ENCODE measurements at regions not wholly inside any gene's neighbourhood (a gene's known extent, or its start where the extent isn't known, plus 50 kb on each side); places are given as distances from the start of the nearest gene placed in this dataset.

DNA sequence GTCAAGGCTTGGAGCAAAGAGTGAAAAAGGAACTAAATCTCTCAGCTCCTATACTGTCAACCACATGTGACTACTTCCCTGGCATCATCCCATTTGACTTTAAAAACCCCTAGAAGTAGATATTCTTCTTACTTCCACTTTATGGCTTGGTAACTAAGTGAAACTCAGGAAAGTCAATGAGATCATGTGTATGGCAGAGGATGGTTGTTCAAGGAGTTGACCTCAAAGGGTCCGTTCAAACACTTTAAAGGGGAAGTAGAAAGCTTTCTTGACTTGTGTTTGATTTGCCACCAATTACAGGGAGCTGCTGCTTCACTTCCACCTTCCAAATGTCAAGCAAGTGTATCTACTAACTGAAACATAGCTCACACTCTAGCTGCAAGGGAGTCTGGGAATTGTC, 187.2 kb downstream of the RAB28 start:
- no peak overlapping the region for H3K4me3 ChIP-seq (ENCODE audit: control insufficient read depth in 2 of 3, extremely low read depth in 1 of 3, insufficient read depth in 2 of 3, low read depth in 1 of 3, low read length in 3 of 3)
- no peak overlapping the region for H3K4me2 ChIP-seq (ENCODE audit: control insufficient read depth, extremely low read depth, insufficient read depth, low read depth, low read length)
- no peak overlapping the region for H3K9ac ChIP-seq (ENCODE audit: control insufficient read depth, extremely low read depth, insufficient read depth, low read length)
- H3K36me3 ChIP-seq (ENCODE audit: control insufficient read depth in 2 of 2, extremely low read depth in 1 of 2, insufficient read depth in 2 of 2, low read length in 2 of 2), result no peaks in the 10 kb centered on the region
- dilution Hi-C loops (cut with MboI; ENCODE audit: extremely low pct_ligation_motif_present, low sequenced_read_pairs), result no loop called here
- H2AFZ ChIP-seq (ENCODE audit: control insufficient read depth, low read length), result no peak overlapping the region
- no peak for FAIRE-seq
- H3K9me3 ChIP-seq (ENCODE audit: control insufficient read depth, low read depth, low read length), result no peaks in the 10 kb centered on the region
- DNase-seq (ENCODE audit: low read depth, low spot score), result no peak
- H3K4me1 ChIP-seq (ENCODE audit: control insufficient read depth, extremely low read depth, insufficient read depth, low read length), result no peaks in the 10 kb centered on the region
- H3K79me2 ChIP-seq (ENCODE audit: control insufficient read depth, insufficient read depth, low read length), result no peaks in the 10 kb centered on the region
- no peak for TF ChIP-seq EZH2 (IDR thresholded peaks at IDR 0.05; ENCODE audit: low read length)
- TF ChIP-seq, protein P1, sequence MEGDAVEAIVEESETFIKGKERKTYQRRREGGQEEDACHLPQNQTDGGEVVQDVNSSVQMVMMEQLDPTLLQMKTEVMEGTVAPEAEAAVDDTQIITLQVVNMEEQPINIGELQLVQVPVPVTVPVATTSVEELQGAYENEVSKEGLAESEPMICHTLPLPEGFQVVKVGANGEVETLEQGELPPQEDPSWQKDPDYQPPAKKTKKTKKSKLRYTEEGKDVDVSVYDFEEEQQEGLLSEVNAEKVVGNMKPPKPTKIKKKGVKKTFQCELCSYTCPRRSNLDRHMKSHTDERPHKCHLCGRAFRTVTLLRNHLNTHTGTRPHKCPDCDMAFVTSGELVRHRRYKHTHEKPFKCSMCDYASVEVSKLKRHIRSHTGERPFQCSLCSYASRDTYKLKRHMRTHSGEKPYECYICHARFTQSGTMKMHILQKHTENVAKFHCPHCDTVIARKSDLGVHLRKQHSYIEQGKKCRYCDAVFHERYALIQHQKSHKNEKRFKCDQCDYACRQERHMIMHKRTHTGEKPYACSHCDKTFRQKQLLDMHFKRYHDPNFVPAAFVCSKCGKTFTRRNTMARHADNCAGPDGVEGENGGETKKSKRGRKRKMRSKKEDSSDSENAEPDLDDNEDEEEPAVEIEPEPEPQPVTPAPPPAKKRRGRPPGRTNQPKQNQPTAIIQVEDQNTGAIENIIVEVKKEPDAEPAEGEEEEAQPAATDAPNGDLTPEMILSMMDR (optimal IDR thresholded peaks at IDR 0.05 in 1 of 3, IDR thresholded peaks at IDR 0.05 in 1 of 3, conservative IDR thresholded peaks at IDR 0.05 in 1 of 3; ENCODE audit: extremely low read depth in 1 of 3, insufficient read depth in 2 of 3, low read length in 3 of 3), result no peak
- H3K27ac ChIP-seq (ENCODE audit: control insufficient read depth, insufficient read depth, low read length), result no peak overlapping the region
- H3K9me1 ChIP-seq (ENCODE audit: control insufficient read depth, extremely low read depth, insufficient read depth, low read length), result no peaks in the 10 kb centered on the region
- no peaks in the 10 kb centered on the region for H3K27me3 ChIP-seq (ENCODE audit: control insufficient read depth, extremely low read depth, insufficient read depth, low read length)
- no peaks in the 10 kb centered on the region for H4K20me1 ChIP-seq (ENCODE audit: control insufficient read depth, extremely low read depth, insufficient read depth, low read length)

DNA sequence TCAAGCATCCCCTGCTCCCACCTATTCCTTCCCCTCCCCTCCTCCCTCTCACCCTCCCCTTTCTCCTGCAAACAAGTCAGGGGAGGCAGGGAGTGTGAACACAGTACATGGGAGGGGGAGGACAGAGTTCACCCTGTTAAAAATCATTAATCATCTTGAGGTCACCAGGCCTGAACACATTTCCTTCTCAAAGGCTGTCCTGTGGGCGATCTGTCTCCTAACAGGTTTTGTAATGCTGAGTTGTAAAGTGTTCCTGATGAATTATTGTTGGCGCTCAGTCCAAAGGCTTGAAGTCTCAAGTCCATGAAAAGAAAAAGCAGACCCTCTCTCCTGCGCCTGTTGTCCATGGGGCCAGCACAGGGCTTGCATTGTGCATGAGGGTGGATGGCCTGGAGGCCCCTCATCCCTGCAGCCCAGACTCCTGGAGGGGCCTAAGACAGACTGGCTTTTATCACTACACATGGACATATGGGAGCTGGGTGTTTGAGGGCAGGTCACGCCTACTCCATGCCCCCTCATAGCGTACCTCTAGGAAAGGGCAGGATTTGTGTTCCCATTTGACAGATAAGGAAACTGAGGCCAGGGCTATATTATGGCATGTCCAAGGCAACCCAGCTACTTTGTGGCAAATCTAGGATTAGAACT, 189.1 kb downstream of the RAB28 start:
- DNase-seq (ENCODE audit: low read depth, low spot score) (no peak), FAIRE-seq (no peak)
- Histone ChIP-seq H3K27me3 (ENCODE audit: control insufficient read depth, extremely low read depth, insufficient read depth, low read length) (no peaks in the 10 kb centered on the region), H3K4me1 (ENCODE audit: control insufficient read depth, extremely low read depth, insufficient read depth, low read length) (no peaks in the 10 kb centered on the region), H3K4me3 (ENCODE audit: control insufficient read depth in 2 of 3, extremely low read depth in 1 of 3, insufficient read depth in 2 of 3, low read depth in 1 of 3, low read length in 3 of 3) (no peak overlapping the region), H2AFZ (ENCODE audit: control insufficient read depth, low read length) (no peak overlapping the region), H3K9me3 (ENCODE audit: control insufficient read depth, low read depth, low read length) (no peaks in the 10 kb centered on the region), H4K20me1 (ENCODE audit: control insufficient read depth, extremely low read depth, insufficient read depth, low read length) (no peaks in the 10 kb centered on the region), H3K36me3 (ENCODE audit: control insufficient read depth in 2 of 2, extremely low read depth in 1 of 2, insufficient read depth in 2 of 2, low read length in 2 of 2) (no peaks in the 10 kb centered on the region), H3K27ac (ENCODE audit: control insufficient read depth, insufficient read depth, low read length) (no peak overlapping the region), H3K79me2 (ENCODE audit: control insufficient read depth, insufficient read depth, low read length) (no peaks in the 10 kb centered on the region), H3K4me2 (ENCODE audit: control insufficient read depth, extremely low read depth, insufficient read depth, low read depth, low read length) (no peak overlapping the region), H3K9me1 (ENCODE audit: control insufficient read depth, extremely low read depth, insufficient read depth, low read length) (no peaks in the 10 kb centered on the region), H3K9ac (ENCODE audit: control insufficient read depth, extremely low read depth, insufficient read depth, low read length) (no peak overlapping the region)
- no peak for TF ChIP-seq EZH2 (IDR thresholded peaks at IDR 0.05; ENCODE audit: low read length)
- dilution Hi-C loops (cut with MboI; ENCODE audit: extremely low pct_ligation_motif_present, low sequenced_read_pairs), result no loop called here

DNA sequence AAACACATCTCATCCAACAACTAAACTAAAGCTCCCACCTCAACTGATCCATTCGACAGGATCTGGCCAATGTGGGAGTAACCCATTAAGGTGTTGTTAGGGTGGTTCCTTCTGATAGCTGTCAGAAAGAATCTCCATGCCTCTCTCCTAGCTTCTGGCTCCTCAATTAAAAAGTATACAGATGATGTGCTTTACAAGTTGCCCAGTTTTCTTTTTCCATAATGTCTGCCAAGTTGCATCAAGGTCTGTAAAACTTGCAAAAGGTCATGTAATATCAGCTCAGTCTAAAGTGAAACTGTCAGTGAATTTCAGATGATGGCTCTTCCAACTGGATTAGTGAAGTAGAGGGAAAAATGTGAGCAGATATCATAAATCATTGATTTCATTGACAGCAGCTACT, 191.8 kb downstream of the RAB28 start:
- DNase-seq (ENCODE audit: low read depth, low spot score) (no peak), FAIRE-seq (no peak)
- no peaks in the 10 kb centered on the region for H3K9me1 ChIP-seq (ENCODE audit: control insufficient read depth, extremely low read depth, insufficient read depth, low read length)
- H3K36me3 ChIP-seq (ENCODE audit: control insufficient read depth in 2 of 2, extremely low read depth in 1 of 2, insufficient read depth in 2 of 2, low read length in 2 of 2), result no peaks in the 10 kb centered on the region
- TF ChIP-seq, protein P1 (optimal IDR thresholded peaks at IDR 0.05 in 1 of 3, IDR thresholded peaks at IDR 0.05 in 1 of 3, conservative IDR thresholded peaks at IDR 0.05 in 1 of 3; ENCODE audit: extremely low read depth in 1 of 3, insufficient read depth in 2 of 3, low read length in 3 of 3), result no peak
- no peak for TF ChIP-seq EZH2 (IDR thresholded peaks at IDR 0.05; ENCODE audit: low read length)
- dilution Hi-C loops (cut with MboI; ENCODE audit: extremely low pct_ligation_motif_present, low sequenced_read_pairs), result no loop called here
- no peak overlapping the region for H2AFZ ChIP-seq (ENCODE audit: control insufficient read depth, low read length)
- H3K27me3 ChIP-seq (ENCODE audit: control insufficient read depth, extremely low read depth, insufficient read depth, low read length), result no peaks in the 10 kb centered on the region
- no peak overlapping the region for H3K27ac ChIP-seq (ENCODE audit: control insufficient read depth, insufficient read depth, low read length)
- no peak overlapping the region for H3K4me2 ChIP-seq (ENCODE audit: control insufficient read depth, extremely low read depth, insufficient read depth, low read depth, low read length)
- no peak overlapping the region for H3K9ac ChIP-seq (ENCODE audit: control insufficient read depth, extremely low read depth, insufficient read depth, low read length)
- no peaks in the 10 kb centered on the region for H3K79me2 ChIP-seq (ENCODE audit: control insufficient read depth, insufficient read depth, low read length)
- H3K4me1 ChIP-seq (ENCODE audit: control insufficient read depth, extremely low read depth, insufficient read depth, low read length), result no peaks in the 10 kb centered on the region
- H3K4me3 ChIP-seq (ENCODE audit: control insufficient read depth in 2 of 3, extremely low read depth in 1 of 3, insufficient read depth in 2 of 3, low read depth in 1 of 3, low read length in 3 of 3), result no peak overlapping the region
- no peaks in the 10 kb centered on the region for H4K20me1 ChIP-seq (ENCODE audit: control insufficient read depth, extremely low read depth, insufficient read depth, low read length)
- no peaks in the 10 kb centered on the region for H3K9me3 ChIP-seq (ENCODE audit: control insufficient read depth, low read depth, low read length)

All from keratinocyte (primary cell).